ENCODE measurements at regions not wholly inside any gene's neighbourhood (a gene's known extent, or its start where the extent isn't known, plus 50 kb on each side); places are given as distances from the start of the nearest gene placed in this dataset.

DNA sequence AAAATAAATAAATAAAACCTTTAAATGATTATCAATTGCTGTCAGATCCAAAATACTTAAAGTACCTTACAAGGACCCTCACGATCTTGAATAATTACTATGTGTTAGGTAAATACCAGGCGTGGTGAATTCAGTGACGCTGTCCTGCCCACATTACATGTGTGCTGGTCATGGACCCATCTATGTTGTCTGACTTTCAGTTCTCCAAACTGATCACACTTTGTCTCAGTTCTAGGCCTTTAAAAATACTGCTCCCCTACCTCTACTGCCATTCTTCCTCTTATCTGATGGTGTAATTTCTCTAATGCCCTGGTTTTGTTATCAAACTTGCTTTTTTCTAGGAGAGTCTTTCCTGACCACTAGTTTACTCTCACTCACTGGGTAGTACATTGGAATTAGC lies 520.7 kb downstream of the TRHDE start (continued):
- no peak for TF ChIP-seq EZH2phosphoT487 (IDR thresholded peaks at IDR 0.05; ENCODE audit: unreplicated experiment)
- TF ChIP-seq, protein P1, sequence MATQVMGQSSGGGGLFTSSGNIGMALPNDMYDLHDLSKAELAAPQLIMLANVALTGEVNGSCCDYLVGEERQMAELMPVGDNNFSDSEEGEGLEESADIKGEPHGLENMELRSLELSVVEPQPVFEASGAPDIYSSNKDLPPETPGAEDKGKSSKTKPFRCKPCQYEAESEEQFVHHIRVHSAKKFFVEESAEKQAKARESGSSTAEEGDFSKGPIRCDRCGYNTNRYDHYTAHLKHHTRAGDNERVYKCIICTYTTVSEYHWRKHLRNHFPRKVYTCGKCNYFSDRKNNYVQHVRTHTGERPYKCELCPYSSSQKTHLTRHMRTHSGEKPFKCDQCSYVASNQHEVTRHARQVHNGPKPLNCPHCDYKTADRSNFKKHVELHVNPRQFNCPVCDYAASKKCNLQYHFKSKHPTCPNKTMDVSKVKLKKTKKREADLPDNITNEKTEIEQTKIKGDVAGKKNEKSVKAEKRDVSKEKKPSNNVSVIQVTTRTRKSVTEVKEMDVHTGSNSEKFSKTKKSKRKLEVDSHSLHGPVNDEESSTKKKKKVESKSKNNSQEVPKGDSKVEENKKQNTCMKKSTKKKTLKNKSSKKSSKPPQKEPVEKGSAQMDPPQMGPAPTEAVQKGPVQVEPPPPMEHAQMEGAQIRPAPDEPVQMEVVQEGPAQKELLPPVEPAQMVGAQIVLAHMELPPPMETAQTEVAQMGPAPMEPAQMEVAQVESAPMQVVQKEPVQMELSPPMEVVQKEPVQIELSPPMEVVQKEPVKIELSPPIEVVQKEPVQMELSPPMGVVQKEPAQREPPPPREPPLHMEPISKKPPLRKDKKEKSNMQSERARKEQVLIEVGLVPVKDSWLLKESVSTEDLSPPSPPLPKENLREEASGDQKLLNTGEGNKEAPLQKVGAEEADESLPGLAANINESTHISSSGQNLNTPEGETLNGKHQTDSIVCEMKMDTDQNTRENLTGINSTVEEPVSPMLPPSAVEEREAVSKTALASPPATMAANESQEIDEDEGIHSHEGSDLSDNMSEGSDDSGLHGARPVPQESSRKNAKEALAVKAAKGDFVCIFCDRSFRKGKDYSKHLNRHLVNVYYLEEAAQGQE (IDR thresholded peaks at IDR 0.05; ENCODE audit: unreplicated experiment): no peak
- no peak for TF ChIP-seq EZH2 (IDR thresholded peaks at IDR 0.05; ENCODE audit: low read depth, unreplicated experiment)
- TF ChIP-seq ZNF114 (CRISPR knock-in tag; IDR thresholded peaks at IDR 0.05): no peak
- TF ChIP-seq, protein P2, sequence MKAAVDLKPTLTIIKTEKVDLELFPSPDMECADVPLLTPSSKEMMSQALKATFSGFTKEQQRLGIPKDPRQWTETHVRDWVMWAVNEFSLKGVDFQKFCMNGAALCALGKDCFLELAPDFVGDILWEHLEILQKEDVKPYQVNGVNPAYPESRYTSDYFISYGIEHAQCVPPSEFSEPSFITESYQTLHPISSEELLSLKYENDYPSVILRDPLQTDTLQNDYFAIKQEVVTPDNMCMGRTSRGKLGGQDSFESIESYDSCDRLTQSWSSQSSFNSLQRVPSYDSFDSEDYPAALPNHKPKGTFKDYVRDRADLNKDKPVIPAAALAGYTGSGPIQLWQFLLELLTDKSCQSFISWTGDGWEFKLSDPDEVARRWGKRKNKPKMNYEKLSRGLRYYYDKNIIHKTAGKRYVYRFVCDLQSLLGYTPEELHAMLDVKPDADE (IDR thresholded peaks at IDR 0.05): no peak

DNA sequence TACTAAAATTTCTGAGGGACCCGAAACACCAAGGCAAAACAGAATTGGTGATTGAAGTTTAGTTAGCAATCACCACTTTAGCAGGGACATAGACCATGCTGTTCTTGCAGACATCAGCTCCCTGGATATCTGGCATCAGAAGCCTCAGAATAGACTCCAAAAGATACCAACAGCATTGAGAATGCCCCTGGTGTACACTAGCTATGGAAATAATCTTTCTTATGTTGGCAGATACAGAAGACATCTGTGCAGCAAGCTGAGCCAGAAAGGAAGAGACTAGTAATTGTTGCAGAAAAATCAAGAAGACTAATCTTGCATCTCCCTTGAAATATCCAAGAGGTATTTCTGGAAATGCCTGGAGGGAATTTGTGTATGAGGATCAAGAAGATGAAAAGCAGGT lies 521.6 kb downstream of the TRHDE start:
- no peak for DNase-seq (ENCODE audit: low spot score)
- H2AFZ ChIP-seq: no peak overlapping the region
- no peak for ATAC-seq
- peaks cover 1% of the 10 kb centered on the region for H3K27me3 Mint-ChIP-seq (ENCODE audit: insufficient read depth, low read depth, poor library complexity)
- H3F3A ChIP-seq (replicated peaks; ENCODE audit: low read depth): no peaks in the 10 kb centered on the region
- H3K4me1 ChIP-seq (ENCODE audit: insufficient read depth): no peaks in the 10 kb centered on the region
- H3K4me2 ChIP-seq: no peak overlapping the region
- H3K4me3 ChIP-seq: no peak overlapping the region
- no peaks in the 10 kb centered on the region; the same call in 1 of the 2 replicates for H3K9me2 ChIP-seq (ENCODE audit: insufficient read depth)
- H3K27ac Mint-ChIP-seq: no peak overlapping the region
- no peaks in the 10 kb centered on the region for H3K36me3 ChIP-seq (ENCODE audit: insufficient read depth)
- no peaks in the 10 kb centered on the region for H3K27me3 ChIP-seq (ENCODE audit: insufficient read depth)
- H3K4me1 Mint-ChIP-seq: no peaks in the 10 kb centered on the region
- no peak overlapping the region for H3K27ac ChIP-seq (ENCODE audit: low read depth)
- H3K36me3 Mint-ChIP-seq (ENCODE audit: low read depth): peaks cover 25% of the 10 kb centered on the region; the same call in 2 of the 3 replicates
- H3K9me3 Mint-ChIP-seq: peaks cover 26% of the 10 kb centered on the region
- no peak overlapping the region for H3K4me3 Mint-ChIP-seq
- H4K20me1 ChIP-seq (replicated peaks; ENCODE audit: insufficient read depth): no peaks in the 10 kb centered on the region
- H3K79me2 ChIP-seq (replicated peaks; ENCODE audit: insufficient read depth): no peaks in the 10 kb centered on the region
- TF ChIP-seq, protein P3, sequence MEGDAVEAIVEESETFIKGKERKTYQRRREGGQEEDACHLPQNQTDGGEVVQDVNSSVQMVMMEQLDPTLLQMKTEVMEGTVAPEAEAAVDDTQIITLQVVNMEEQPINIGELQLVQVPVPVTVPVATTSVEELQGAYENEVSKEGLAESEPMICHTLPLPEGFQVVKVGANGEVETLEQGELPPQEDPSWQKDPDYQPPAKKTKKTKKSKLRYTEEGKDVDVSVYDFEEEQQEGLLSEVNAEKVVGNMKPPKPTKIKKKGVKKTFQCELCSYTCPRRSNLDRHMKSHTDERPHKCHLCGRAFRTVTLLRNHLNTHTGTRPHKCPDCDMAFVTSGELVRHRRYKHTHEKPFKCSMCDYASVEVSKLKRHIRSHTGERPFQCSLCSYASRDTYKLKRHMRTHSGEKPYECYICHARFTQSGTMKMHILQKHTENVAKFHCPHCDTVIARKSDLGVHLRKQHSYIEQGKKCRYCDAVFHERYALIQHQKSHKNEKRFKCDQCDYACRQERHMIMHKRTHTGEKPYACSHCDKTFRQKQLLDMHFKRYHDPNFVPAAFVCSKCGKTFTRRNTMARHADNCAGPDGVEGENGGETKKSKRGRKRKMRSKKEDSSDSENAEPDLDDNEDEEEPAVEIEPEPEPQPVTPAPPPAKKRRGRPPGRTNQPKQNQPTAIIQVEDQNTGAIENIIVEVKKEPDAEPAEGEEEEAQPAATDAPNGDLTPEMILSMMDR (conservative IDR thresholded peaks at IDR 0.05; ENCODE audit: low read depth in 2 of 2): no peak
- TF ChIP-seq ZNF114 (CRISPR knock-in tag; IDR thresholded peaks at IDR 0.05) (no peak), NANOG (IDR thresholded peaks at IDR 0.05; ENCODE audit: borderline replicate concordance) (no peak)
- TF ChIP-seq, protein P4, sequence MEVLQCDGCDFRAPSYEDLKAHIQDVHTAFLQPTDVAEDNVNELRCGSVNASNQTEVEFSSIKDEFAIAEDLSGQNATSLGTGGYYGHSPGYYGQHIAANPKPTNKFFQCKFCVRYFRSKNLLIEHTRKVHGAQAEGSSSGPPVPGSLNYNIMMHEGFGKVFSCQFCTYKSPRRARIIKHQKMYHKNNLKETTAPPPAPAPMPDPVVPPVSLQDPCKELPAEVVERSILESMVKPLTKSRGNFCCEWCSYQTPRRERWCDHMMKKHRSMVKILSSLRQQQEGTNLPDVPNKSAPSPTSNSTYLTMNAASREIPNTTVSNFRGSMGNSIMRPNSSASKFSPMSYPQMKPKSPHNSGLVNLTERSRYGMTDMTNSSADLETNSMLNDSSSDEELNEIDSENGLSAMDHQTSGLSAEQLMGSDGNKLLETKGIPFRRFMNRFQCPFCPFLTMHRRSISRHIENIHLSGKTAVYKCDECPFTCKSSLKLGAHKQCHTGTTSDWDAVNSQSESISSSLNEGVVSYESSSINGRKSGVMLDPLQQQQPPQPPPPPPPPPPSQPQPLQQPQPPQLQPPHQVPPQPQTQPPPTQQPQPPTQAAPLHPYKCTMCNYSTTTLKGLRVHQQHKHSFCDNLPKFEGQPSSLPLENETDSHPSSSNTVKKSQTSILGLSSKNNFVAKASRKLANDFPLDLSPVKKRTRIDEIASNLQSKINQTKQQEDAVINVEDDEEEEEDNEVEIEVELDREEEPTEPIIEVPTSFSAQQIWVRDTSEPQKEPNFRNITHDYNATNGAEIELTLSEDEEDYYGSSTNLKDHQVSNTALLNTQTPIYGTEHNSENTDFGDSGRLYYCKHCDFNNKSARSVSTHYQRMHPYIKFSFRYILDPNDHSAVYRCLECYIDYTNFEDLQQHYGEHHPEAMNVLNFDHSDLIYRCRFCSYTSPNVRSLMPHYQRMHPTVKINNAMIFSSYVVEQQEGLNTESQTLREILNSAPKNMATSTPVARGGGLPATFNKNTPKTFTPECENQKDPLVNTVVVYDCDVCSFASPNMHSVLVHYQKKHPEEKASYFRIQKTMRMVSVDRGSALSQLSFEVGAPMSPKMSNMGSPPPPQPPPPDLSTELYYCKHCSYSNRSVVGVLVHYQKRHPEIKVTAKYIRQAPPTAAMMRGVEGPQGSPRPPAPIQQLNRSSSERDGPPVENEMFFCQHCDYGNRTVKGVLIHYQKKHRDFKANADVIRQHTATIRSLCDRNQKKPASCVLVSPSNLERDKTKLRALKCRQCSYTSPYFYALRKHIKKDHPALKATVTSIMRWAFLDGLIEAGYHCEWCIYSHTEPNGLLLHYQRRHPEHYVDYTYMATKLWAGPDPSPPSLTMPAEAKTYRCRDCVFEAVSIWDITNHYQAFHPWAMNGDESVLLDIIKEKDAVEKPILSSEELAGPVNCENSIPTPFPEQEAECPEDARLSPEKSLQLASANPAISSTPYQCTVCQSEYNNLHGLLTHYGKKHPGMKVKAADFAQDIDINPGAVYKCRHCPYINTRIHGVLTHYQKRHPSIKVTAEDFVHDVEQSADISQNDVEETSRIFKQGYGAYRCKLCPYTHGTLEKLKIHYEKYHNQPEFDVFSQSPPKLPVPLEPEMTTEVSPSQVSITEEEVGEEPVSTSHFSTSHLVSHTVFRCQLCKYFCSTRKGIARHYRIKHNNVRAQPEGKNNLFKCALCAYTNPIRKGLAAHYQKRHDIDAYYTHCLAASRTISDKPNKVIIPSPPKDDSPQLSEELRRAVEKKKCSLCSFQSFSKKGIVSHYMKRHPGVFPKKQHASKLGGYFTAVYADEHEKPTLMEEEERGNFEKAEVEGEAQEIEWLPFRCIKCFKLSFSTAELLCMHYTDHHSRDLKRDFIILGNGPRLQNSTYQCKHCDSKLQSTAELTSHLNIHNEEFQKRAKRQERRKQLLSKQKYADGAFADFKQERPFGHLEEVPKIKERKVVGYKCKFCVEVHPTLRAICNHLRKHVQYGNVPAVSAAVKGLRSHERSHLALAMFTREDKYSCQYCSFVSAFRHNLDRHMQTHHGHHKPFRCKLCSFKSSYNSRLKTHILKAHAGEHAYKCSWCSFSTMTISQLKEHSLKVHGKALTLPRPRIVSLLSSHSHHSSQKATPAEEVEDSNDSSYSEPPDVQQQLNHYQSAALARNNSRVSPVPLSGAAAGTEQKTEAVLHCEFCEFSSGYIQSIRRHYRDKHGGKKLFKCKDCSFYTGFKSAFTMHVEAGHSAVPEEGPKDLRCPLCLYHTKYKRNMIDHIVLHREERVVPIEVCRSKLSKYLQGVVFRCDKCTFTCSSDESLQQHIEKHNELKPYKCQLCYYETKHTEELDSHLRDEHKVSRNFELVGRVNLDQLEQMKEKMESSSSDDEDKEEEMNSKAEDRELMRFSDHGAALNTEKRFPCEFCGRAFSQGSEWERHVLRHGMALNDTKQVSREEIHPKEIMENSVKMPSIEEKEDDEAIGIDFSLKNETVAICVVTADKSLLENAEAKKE (CRISPR knock-in tag; IDR thresholded peaks at IDR 0.05): no peak
- TF ChIP-seq, protein P1 (IDR thresholded peaks at IDR 0.05; ENCODE audit: unreplicated experiment): no peak

All from GM23338 (cell line).